H9 (cell line): ENCODE measurements at regions not wholly inside any gene's neighbourhood (a gene's known extent, or its start where the extent isn't known, plus 50 kb on each side); places are given as distances from the start of the nearest gene placed in this dataset.

Experiments used
- DNase-seq: peaks from one replicate; pipeline ENCODE4 v3.0.0-alpha.2; 2017
- H2AFZ ChIP-seq: one replicate; pipeline ENCODE4 v1.6.1; 2013; ENCODE audit warnings: mild to moderate bottlenecking, low read length, control low read depth, moderate library complexity
- H2AK5ac ChIP-seq: 2 replicates; pipeline ENCODE4 v1.6.1; 2013; ENCODE audit warnings: low read length, control low read depth, mixed read lengths; ENCODE audit not compliant: insufficient read length
- H2BK120ac ChIP-seq: one replicate; pipeline ENCODE4 v1.6.1; 2013; ENCODE audit warnings: low read depth, mild to moderate bottlenecking, low read length, control low read depth, inconsistent platforms; ENCODE audit not compliant: poor library complexity, severe bottlenecking
- H2BK12ac ChIP-seq: 2 replicates; pipeline ENCODE4 v1.6.1; 2013; ENCODE audit warnings: low read length, control low read depth, mixed read lengths, low read depth; ENCODE audit not compliant: insufficient read length
- H2BK15ac ChIP-seq: 2 replicates; pipeline ENCODE4 v1.6.1; 2013; ENCODE audit warnings: low read depth, low read length, control low read depth
- H2BK20ac ChIP-seq: one replicate; pipeline ENCODE4 v1.6.1; 2013; ENCODE audit warnings: low read depth, mild to moderate bottlenecking, low read length, control low read depth, inconsistent platforms; ENCODE audit not compliant: poor library complexity, severe bottlenecking
- H2BK5ac ChIP-seq: 2 replicates; pipeline ENCODE4 v1.6.1; 2013; ENCODE audit warnings: low read length, control low read depth, mixed read lengths; ENCODE audit not compliant: insufficient read length
- H3K14ac ChIP-seq: 2 replicates; pipeline ENCODE4 v1.6.1; 2013; ENCODE audit warnings: low read length, control low read depth; ENCODE audit not compliant: insufficient read depth
- H3K18ac ChIP-seq: 2 replicates; pipeline ENCODE4 v1.6.1; 2013; ENCODE audit warnings: low read depth, mild to moderate bottlenecking, mixed read lengths, low read length, control low read depth; ENCODE audit not compliant: insufficient read length
- H3K23ac ChIP-seq: 2 replicates; pipeline ENCODE4 v1.6.1; 2013; ENCODE audit warnings: low read length, control low read depth, mixed read lengths, low read depth; ENCODE audit not compliant: insufficient read length
- H3K23me2 ChIP-seq: 2 replicates; pipeline ENCODE4 v1.6.1; 2013; ENCODE audit warnings: low read depth, mild to moderate bottlenecking, mixed read lengths, low read length, control low read depth; ENCODE audit not compliant: insufficient read length, poor library complexity, severe bottlenecking
- H3K27ac ChIP-seq: 2 replicates; pipeline ENCODE4 v1.5.1; 2013; ENCODE audit warnings: low read length, control low read depth, mixed read lengths, low read depth; ENCODE audit not compliant: insufficient read length
- H3K27me3 ChIP-seq: 2 replicates; pipeline ENCODE4 v1.6.1; 2013; ENCODE audit warnings: low read length, control low read depth, inconsistent platforms; ENCODE audit not compliant: insufficient read depth
- H3K4ac ChIP-seq: 2 replicates; pipeline ENCODE4 v1.6.1; 2013; ENCODE audit warnings: low read depth, mild to moderate bottlenecking, control low read depth, inconsistent platforms, low read length, moderate library complexity
- H3K4me1 ChIP-seq: 2 replicates; pipeline ENCODE4 v1.6.1; 2013; ENCODE audit warnings: low read length, control low read depth, inconsistent platforms; ENCODE audit not compliant: insufficient read depth
- H3K4me2 ChIP-seq: 2 replicates; pipeline ENCODE4 v1.6.1; 2013; ENCODE audit warnings: low read length, control low read depth, mixed read lengths; ENCODE audit not compliant: insufficient read length, insufficient read depth
- H3K56ac ChIP-seq: 2 replicates; pipeline ENCODE4 v1.6.1; 2013; ENCODE audit warnings: low read depth, mild to moderate bottlenecking, mixed read lengths, low read length, control low read depth; ENCODE audit not compliant: insufficient read length
- H3K79me1 ChIP-seq: 2 replicates; pipeline ENCODE4 v1.6.1; 2013; ENCODE audit warnings: low read depth, mild to moderate bottlenecking, moderate library complexity, low read length, control low read depth, inconsistent platforms; ENCODE audit not compliant: insufficient read depth, poor library complexity, severe bottlenecking
- H3K79me2 ChIP-seq: 2 replicates; pipeline ENCODE4 v1.6.1; 2013; ENCODE audit warnings: low read length, control low read depth, inconsistent platforms; ENCODE audit not compliant: insufficient read depth
- H3K9ac ChIP-seq: 2 replicates; pipeline ENCODE4 v1.6.1; 2013; ENCODE audit warnings: low read length, control low read depth, mixed read lengths; ENCODE audit not compliant: insufficient read length; ENCODE audit errors: extremely low read depth
- H3K9me3 ChIP-seq: one replicate; pipeline ENCODE4 v1.6.1; 2013; ENCODE audit warnings: low read depth, low read length, inconsistent platforms; ENCODE audit not compliant: control insufficient read depth
- H3T11ph ChIP-seq: one replicate; pipeline ENCODE4 v1.6.1; 2013; ENCODE audit warnings: mild to moderate bottlenecking, low read length, control low read depth, inconsistent platforms
- H4K20me1 ChIP-seq: one replicate; pipeline ENCODE4 v1.6.1; 2013; ENCODE audit not compliant: control insufficient read depth, insufficient read length, insufficient read depth
- H4K5ac ChIP-seq: 2 replicates; pipeline ENCODE4 v1.6.1; 2013; ENCODE audit warnings: low read depth, mild to moderate bottlenecking, mixed read lengths, low read length, control low read depth; ENCODE audit not compliant: insufficient read length
- H4K8ac ChIP-seq: replicated peaks from 2 replicates; pipeline ENCODE4 v1.6.1; 2013; ENCODE audit warnings: low read length, control low read depth, mixed read lengths, low read depth; ENCODE audit not compliant: insufficient read length
- H4K91ac ChIP-seq: 2 replicates; pipeline ENCODE4 v1.6.1; 2013; ENCODE audit warnings: low read depth, mild to moderate bottlenecking, moderate library complexity, mixed read lengths, low read length, control low read depth; ENCODE audit not compliant: insufficient read length
- H3K27ac Mint-ChIP-seq, 3 experiments: 2 replicates in 2 of 3; 3 replicates in 1 of 3; pipeline ENCODE4 v1.8.0; 2020 to 2021; ENCODE audit warnings: mixed read lengths in 3 of 3, mild to moderate bottlenecking in 1 of 3, moderate library complexity in 1 of 3
- H3K27me3 Mint-ChIP-seq: 2 replicates; pipeline ENCODE4 v1.8.0; 2021; ENCODE audit warnings: low read depth, mild to moderate bottlenecking, moderate library complexity, mixed read lengths
- H3K36me3 Mint-ChIP-seq, 3 experiments: 2 replicates in 2 of 3; 3 replicates in 1 of 3; pipeline ENCODE4 v1.8.0; 2020 to 2021; ENCODE audit warnings: low read depth in 3 of 3, mixed read lengths in 3 of 3; ENCODE audit not compliant: insufficient read depth in 1 of 3
- H3K4me1 Mint-ChIP-seq, 2 experiments: 2 replicates each; pipeline ENCODE4 v1.8.0; 2020; ENCODE audit warnings: mixed read lengths in 2 of 2
- H3K4me3 Mint-ChIP-seq, 2 experiments: 2 replicates in 1 of 2; 3 replicates in 1 of 2; pipeline ENCODE4 v1.8.0; 2020 to 2021; ENCODE audit warnings: mild to moderate bottlenecking in 2 of 2, mixed read lengths in 2 of 2, moderate library complexity in 1 of 2
- H3K9me3 Mint-ChIP-seq, 2 experiments: 2 replicates in 1 of 2; 3 replicates in 1 of 2; pipeline ENCODE4 v1.8.0; 2020; ENCODE audit warnings: mild to moderate bottlenecking in 2 of 2, mixed read lengths in 2 of 2, moderate library complexity in 1 of 2
- CTCF ChIP-seq: fragments of 200-600 bp; sonication (generic); conservative IDR thresholded peaks from 3 replicates; pipeline ENCODE4 v1.8.0; 2021; ENCODE audit warnings: antibody characterized with exemption, mild to moderate bottlenecking
- WGBS: extraction: QIAGEN DNeasy Blood & Tissue Kit; methylation state at CpG from one replicate; pipeline ENCODE4 v1.1.7; 2013; ENCODE audit warnings: missing lambda C conversion rate, low lambda C conversion rate, mixed read lengths; ENCODE audit not compliant: insufficient read length; ENCODE audit errors: extremely low coverage; 5-methylcytosine and 5-hydroxymethylcytosine counted together

GRCh38 chr3:124424396-124424795, 305.9 kb upstream of the UMPS start:
- H3K9me3 Mint-ChIP-seq, result no peaks in the 10 kb centered on the region
- H3K27me3 Mint-ChIP-seq, result no peaks in the 10 kb centered on the region; the same call in 1 of the 2 replicates
- H3K18ac ChIP-seq, result no peak overlapping the region
- H3K4me1 ChIP-seq, result no peaks in the 10 kb centered on the region; the same call in 1 of the 2 replicates
- H2BK120ac ChIP-seq, result no peak overlapping the region
- H2BK5ac ChIP-seq, result no peak overlapping the region
- no peak overlapping the region for H2AK5ac ChIP-seq
- H3K23ac ChIP-seq, result no peak overlapping the region
- TF ChIP-seq CTCF, result no peak
- H2BK15ac ChIP-seq, result no peak overlapping the region
- no peak for DNase-seq
- H4K8ac ChIP-seq, result no peak overlapping the region
- no CpG with 5 or more reads among the region's 2 CpGs for WGBS
- no peak overlapping the region for H3K4me2 ChIP-seq
- H3K27ac ChIP-seq, result no peak overlapping the region
- H3K9ac ChIP-seq, result no peak overlapping the region
- no peaks in the 10 kb centered on the region for H3K79me2 ChIP-seq
- no peaks in the 10 kb centered on the region for H3K27me3 ChIP-seq
- no peaks in the 10 kb centered on the region for H3K23me2 ChIP-seq
- no peaks in the 10 kb centered on the region for H4K20me1 ChIP-seq
- no peak overlapping the region for H3K56ac ChIP-seq
- no peak overlapping the region for H2AFZ ChIP-seq
- no peak overlapping the region for H2BK12ac ChIP-seq
- no peak overlapping the region for H3K27ac Mint-ChIP-seq
- no peaks in the 10 kb centered on the region for H3K36me3 Mint-ChIP-seq
- no peak overlapping the region for H3K4me3 Mint-ChIP-seq
- no peak overlapping the region for H2BK20ac ChIP-seq
- no peaks in the 10 kb centered on the region; a peak in 1 of 4 replicates for H3K4me1 Mint-ChIP-seq
- H4K5ac ChIP-seq, result no peak overlapping the region
- no peak overlapping the region for H3K4ac ChIP-seq
- H3K9me3 ChIP-seq, result no peaks in the 10 kb centered on the region
- H3T11ph ChIP-seq, result no peak overlapping the region
- no peaks in the 10 kb centered on the region for H3K79me1 ChIP-seq
- no peak overlapping the region for H3K14ac ChIP-seq
- no peak overlapping the region for H4K91ac ChIP-seq
